Stimulated activated CD4-positive, alpha-beta T cell treated with anti-CD3 and anti-CD28 coated beads, Interleukin-12 subunit alpha, Interleukin-12 subunit beta, amount 100 ng/mL, for 48 hours (primary cell): ENCODE measurements at regions not wholly inside any gene's neighbourhood (a gene's known extent, or its start where the extent isn't known, plus 50 kb on each side); places are given as distances from the start of the nearest gene placed in this dataset.
"Not testable (repeated sequence)": the region's sequence is repeated elsewhere in the genome, so short reads cannot be mapped to it uniquely, and the experiment has no call there.

Experiments
- DNase-seq, 3 donors: peaks; one replicate each; pipeline ENCODE4 v3.0.0-alpha.2; 2020; ENCODE audit warnings: low read depth in 2 of 3, low spot score in 1 of 3

GRCh38 chr15:98315971-98316370 is 332.4 kb upstream of the IGF1R start:
- no peak for DNase-seq

GRCh38 chr15:98321896-98322295 is 326.4 kb upstream of the IGF1R start:
- no peak for DNase-seq

- DNase-seq, result no peak
Observed at GRCh38 chr15:98322581-98322980, 325.8 kb upstream of the IGF1R start.

- no peak for DNase-seq
Observed at GRCh38 chr15:98324341-98324970, 323.9 kb upstream of the IGF1R start.

- no peak for DNase-seq
Observed at GRCh38 chr15:98326804-98327203, 321.5 kb upstream of the IGF1R start.

GRCh38 chr15:98330258-98330657 is 318.1 kb upstream of the IGF1R start:
- no peak for DNase-seq

- DNase-seq, result no peak
Observed at GRCh38 chr15:98330692-98331435, 317.5 kb upstream of the IGF1R start.

- no peak for DNase-seq
Observed at GRCh38 chr15:98331676-98332075, 316.7 kb upstream of the IGF1R start.

GRCh38 chr15:98333251-98333650 is 315.1 kb upstream of the IGF1R start:
- DNase-seq, result no peak

GRCh38 chr15:98342911-98343310 is 305.4 kb upstream of the IGF1R start:
- DNase-seq, result no peak

- DNase-seq, result no peak
Observed at GRCh38 chr15:98344591-98344990, 303.7 kb upstream of the IGF1R start.

- DNase-seq, result no peak
Observed at GRCh38 chr15:98347001-98347400, 301.3 kb upstream of the IGF1R start.

- DNase-seq, result no peak
Observed at GRCh38 chr15:98347866-98348265, 300.5 kb upstream of the IGF1R start.

GRCh38 chr15:98350276-98350675 is 298.1 kb upstream of the IGF1R start:
- no peak for DNase-seq

- DNase-seq, result not testable (repeated sequence)
Observed at GRCh38 chr15:98358274-98358673, 290.1 kb upstream of the IGF1R start.

- DNase-seq, result no peak
Observed at GRCh38 chr15:98358971-98359370, 289.4 kb upstream of the IGF1R start.

- no peak for DNase-seq
Observed at GRCh38 chr15:98363416-98363815, 284.9 kb upstream of the IGF1R start.

- DNase-seq, result no peak
Observed at GRCh38 chr15:98363955-98364354, 284.4 kb upstream of the IGF1R start.

- no peak for DNase-seq
Observed at GRCh38 chr15:98369081-98369716, 279.1 kb upstream of the IGF1R start.

GRCh38 chr15:98375513-98376340 is 272.6 kb upstream of the IGF1R start:
- no peak for DNase-seq

GRCh38 chr15:98380721-98381120 is 267.6 kb upstream of the IGF1R start:
- no peak for DNase-seq

- no peak for DNase-seq
Observed at GRCh38 chr15:98381446-98381845, 266.9 kb upstream of the IGF1R start.
